ENCODE measurements at regions not wholly inside any gene's neighbourhood (a gene's known extent, or its start where the extent isn't known, plus 50 kb on each side); places are given as distances from the start of the nearest gene placed in this dataset.

DNA sequence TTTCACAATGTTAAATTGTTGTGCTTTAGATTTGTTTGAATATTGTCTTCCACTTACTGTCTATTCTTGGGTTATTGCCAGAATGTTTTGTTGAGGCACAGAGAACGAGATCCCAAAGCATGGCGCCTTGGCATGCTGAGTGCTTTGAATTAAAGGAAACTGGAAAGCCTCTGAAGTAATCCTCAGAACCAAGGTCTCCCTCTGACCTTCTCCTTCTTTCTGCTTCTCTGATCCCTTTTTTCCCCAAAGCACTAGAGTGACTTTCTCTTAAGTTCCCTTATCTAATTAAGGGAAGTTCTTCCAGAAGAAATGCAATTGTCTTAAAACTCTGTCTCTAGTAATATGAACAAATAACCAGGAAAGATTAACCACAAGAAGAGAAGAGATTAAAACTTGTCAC is 214.7 kb downstream of the SPP2 start:
- no peak for TF ChIP-seq EZH2 (IDR thresholded peaks at IDR 0.05; ENCODE audit: low read length)
- TF ChIP-seq, protein P1, sequence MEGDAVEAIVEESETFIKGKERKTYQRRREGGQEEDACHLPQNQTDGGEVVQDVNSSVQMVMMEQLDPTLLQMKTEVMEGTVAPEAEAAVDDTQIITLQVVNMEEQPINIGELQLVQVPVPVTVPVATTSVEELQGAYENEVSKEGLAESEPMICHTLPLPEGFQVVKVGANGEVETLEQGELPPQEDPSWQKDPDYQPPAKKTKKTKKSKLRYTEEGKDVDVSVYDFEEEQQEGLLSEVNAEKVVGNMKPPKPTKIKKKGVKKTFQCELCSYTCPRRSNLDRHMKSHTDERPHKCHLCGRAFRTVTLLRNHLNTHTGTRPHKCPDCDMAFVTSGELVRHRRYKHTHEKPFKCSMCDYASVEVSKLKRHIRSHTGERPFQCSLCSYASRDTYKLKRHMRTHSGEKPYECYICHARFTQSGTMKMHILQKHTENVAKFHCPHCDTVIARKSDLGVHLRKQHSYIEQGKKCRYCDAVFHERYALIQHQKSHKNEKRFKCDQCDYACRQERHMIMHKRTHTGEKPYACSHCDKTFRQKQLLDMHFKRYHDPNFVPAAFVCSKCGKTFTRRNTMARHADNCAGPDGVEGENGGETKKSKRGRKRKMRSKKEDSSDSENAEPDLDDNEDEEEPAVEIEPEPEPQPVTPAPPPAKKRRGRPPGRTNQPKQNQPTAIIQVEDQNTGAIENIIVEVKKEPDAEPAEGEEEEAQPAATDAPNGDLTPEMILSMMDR (optimal IDR thresholded peaks at IDR 0.05 in 1 of 3, IDR thresholded peaks at IDR 0.05 in 1 of 3, conservative IDR thresholded peaks at IDR 0.05 in 1 of 3; ENCODE audit: extremely low read depth in 1 of 3, insufficient read depth in 2 of 3, low read length in 3 of 3): no peak
- H3K4me3 ChIP-seq (ENCODE audit: control insufficient read depth in 2 of 3, extremely low read depth in 1 of 3, insufficient read depth in 2 of 3, low read depth in 1 of 3, low read length in 3 of 3): no peak overlapping the region
- H3K9me3 ChIP-seq (ENCODE audit: control insufficient read depth, low read depth, low read length): peaks cover 4% of the 10 kb centered on the region
- H3K4me2 ChIP-seq (ENCODE audit: control insufficient read depth, extremely low read depth, insufficient read depth, low read depth, low read length): no peak overlapping the region
- no peaks in the 10 kb centered on the region for H3K27me3 ChIP-seq (ENCODE audit: control insufficient read depth, extremely low read depth, insufficient read depth, low read length)
- no peak overlapping the region for H3K27ac ChIP-seq (ENCODE audit: control insufficient read depth, insufficient read depth, low read length)
- H2AFZ ChIP-seq (ENCODE audit: control insufficient read depth, low read length): no peak overlapping the region
- H3K79me2 ChIP-seq (ENCODE audit: control insufficient read depth, insufficient read depth, low read length): no peaks in the 10 kb centered on the region
- H4K20me1 ChIP-seq (ENCODE audit: control insufficient read depth, extremely low read depth, insufficient read depth, low read length): no peaks in the 10 kb centered on the region
- H3K4me1 ChIP-seq (ENCODE audit: control insufficient read depth, extremely low read depth, insufficient read depth, low read length): peaks cover 22% of the 10 kb centered on the region
- no peaks in the 10 kb centered on the region for H3K9me1 ChIP-seq (ENCODE audit: control insufficient read depth, extremely low read depth, insufficient read depth, low read length)
- DNase-seq (ENCODE audit: low read depth, low spot score) (no peak), FAIRE-seq (no peak)
- dilution Hi-C loops (cut with MboI; ENCODE audit: extremely low pct_ligation_motif_present, low sequenced_read_pairs): no loop called here
- H3K9ac ChIP-seq (ENCODE audit: control insufficient read depth, extremely low read depth, insufficient read depth, low read length): no peak overlapping the region
- no peaks in the 10 kb centered on the region for H3K36me3 ChIP-seq (ENCODE audit: control insufficient read depth in 2 of 2, extremely low read depth in 1 of 2, insufficient read depth in 2 of 2, low read length in 2 of 2)

DNA sequence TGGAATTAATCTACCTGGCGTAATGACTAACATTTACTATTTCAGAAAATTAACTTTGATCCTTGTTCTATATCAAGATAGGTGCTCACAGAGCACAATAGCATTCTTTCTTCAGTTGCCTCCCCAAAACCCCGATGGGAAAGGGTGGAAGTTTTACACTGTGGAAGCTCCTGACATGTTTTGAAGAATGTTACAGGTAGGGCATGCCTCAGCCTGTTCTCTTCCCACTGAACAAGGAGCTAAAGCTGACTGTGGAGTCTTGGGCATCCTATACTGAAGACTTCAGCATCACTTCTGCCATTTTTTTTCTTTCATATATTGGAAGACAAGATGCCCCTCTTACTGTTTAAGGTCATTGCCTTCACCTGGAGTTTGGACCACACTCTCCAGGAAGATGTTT is 211.2 kb downstream of the SPP2 start:
- Histone ChIP-seq H3K27me3 (ENCODE audit: control insufficient read depth, extremely low read depth, insufficient read depth, low read length) (no peaks in the 10 kb centered on the region), H3K27ac (ENCODE audit: control insufficient read depth, insufficient read depth, low read length) (peak overlapping the region; percentile 50), H2AFZ (ENCODE audit: control insufficient read depth, low read length) (peak overlapping the region; percentile 3), H3K9ac (ENCODE audit: control insufficient read depth, extremely low read depth, insufficient read depth, low read length) (no peak overlapping the region), H3K79me2 (ENCODE audit: control insufficient read depth, insufficient read depth, low read length) (no peaks in the 10 kb centered on the region), H3K4me3 (ENCODE audit: control insufficient read depth in 2 of 3, extremely low read depth in 1 of 3, insufficient read depth in 2 of 3, low read depth in 1 of 3, low read length in 3 of 3) (no peak overlapping the region), H3K36me3 (ENCODE audit: control insufficient read depth in 2 of 2, extremely low read depth in 1 of 2, insufficient read depth in 2 of 2, low read length in 2 of 2) (no peaks in the 10 kb centered on the region), H3K9me1 (ENCODE audit: control insufficient read depth, extremely low read depth, insufficient read depth, low read length) (no peaks in the 10 kb centered on the region), H4K20me1 (ENCODE audit: control insufficient read depth, extremely low read depth, insufficient read depth, low read length) (no peaks in the 10 kb centered on the region), H3K4me1 (ENCODE audit: control insufficient read depth, extremely low read depth, insufficient read depth, low read length) (peaks cover 45% of the 10 kb centered on the region), H3K4me2 (ENCODE audit: control insufficient read depth, extremely low read depth, insufficient read depth, low read depth, low read length) (peak overlapping the region; percentile 26), H3K9me3 (ENCODE audit: control insufficient read depth, low read depth, low read length) (peaks cover 4% of the 10 kb centered on the region)
- DNase-seq (ENCODE audit: low read depth, low spot score): no peak
- no peak for TF ChIP-seq EZH2 (IDR thresholded peaks at IDR 0.05; ENCODE audit: low read length)
- TF ChIP-seq, protein P1 (optimal IDR thresholded peaks at IDR 0.05 in 1 of 3, IDR thresholded peaks at IDR 0.05 in 1 of 3, conservative IDR thresholded peaks at IDR 0.05 in 1 of 3; ENCODE audit: extremely low read depth in 1 of 3, insufficient read depth in 2 of 3, low read length in 3 of 3): no peak
- dilution Hi-C loops (cut with MboI; ENCODE audit: extremely low pct_ligation_motif_present, low sequenced_read_pairs): no loop called here
- FAIRE-seq: peak; percentile 87

All from keratinocyte (primary cell).